ENCODE measurements at regions not wholly inside any gene's neighbourhood (a gene's known extent, or its start where the extent isn't known, plus 50 kb on each side); places are given as distances from the start of the nearest gene placed in this dataset.

GRCh38 chr12:87679251-87679650 lies 349.9 kb downstream of the C12orf50 start:
- Histone ChIP-seq H3K27me3 (ENCODE audit: insufficient read depth, low read length) (no peaks in the 10 kb centered on the region), H4K20me1 (ENCODE audit: control insufficient read depth, insufficient read depth, insufficient read length) (no peaks in the 10 kb centered on the region), H2AK5ac (ENCODE audit: insufficient read length, low read length) (no peak overlapping the region), H3K14ac (ENCODE audit: insufficient read depth, low read length) (no peak overlapping the region), H4K8ac (replicated peaks; ENCODE audit: insufficient read length, low read depth, low read length) (no peak overlapping the region), H3K79me2 (ENCODE audit: insufficient read depth, low read length) (no peaks in the 10 kb centered on the region), H2BK15ac (ENCODE audit: low read depth, low read length) (no peak overlapping the region), H2BK12ac (ENCODE audit: insufficient read length, low read depth, low read length) (no peak overlapping the region), H3K4me2 (ENCODE audit: insufficient read depth, insufficient read length, low read length) (no peak overlapping the region), H3K4me1 (ENCODE audit: insufficient read depth, low read length) (no peaks in the 10 kb centered on the region), H2AFZ (ENCODE audit: low read length) (no peak overlapping the region), H3K23me2 (ENCODE audit: insufficient read length, low read depth, low read length, poor library complexity, severe bottlenecking) (no peaks in the 10 kb centered on the region), H3K23ac (ENCODE audit: insufficient read length, low read depth, low read length) (no peak overlapping the region), H3K18ac (ENCODE audit: insufficient read length, low read depth, low read length) (no peak overlapping the region), H3T11ph (ENCODE audit: low read length) (no peak overlapping the region), H3K79me1 (ENCODE audit: insufficient read depth, low read depth, low read length, poor library complexity, severe bottlenecking) (no peaks in the 10 kb centered on the region), H3K56ac (ENCODE audit: insufficient read length, low read depth, low read length) (no peak overlapping the region), H3K4ac (ENCODE audit: low read depth, low read length) (no peak overlapping the region), H3K9ac (ENCODE audit: extremely low read depth, insufficient read length, low read length) (no peak overlapping the region), H2BK5ac (ENCODE audit: insufficient read length, low read length) (no peak overlapping the region), H2BK20ac (ENCODE audit: low read depth, low read length, poor library complexity, severe bottlenecking) (no peak overlapping the region), H4K5ac (ENCODE audit: insufficient read length, low read depth, low read length) (no peak overlapping the region), H3K9me3 (ENCODE audit: control insufficient read depth, low read depth, low read length) (no peaks in the 10 kb centered on the region), H4K91ac (ENCODE audit: insufficient read length, low read depth, low read length) (no peak overlapping the region), H2BK120ac (ENCODE audit: low read depth, low read length, poor library complexity, severe bottlenecking) (no peak overlapping the region), H3K27ac (ENCODE audit: insufficient read length, low read depth, low read length) (no peak overlapping the region)
- no CpG with 5 or more reads among the region's 2 CpGs for WGBS (ENCODE audit: extremely low coverage, insufficient read length, low lambda C conversion rate)
- Mint-ChIP-seq H3K4me1 (no peaks in the 10 kb centered on the region), H3K9me3 (no peaks in the 10 kb centered on the region), H3K36me3 (ENCODE audit: insufficient read depth in 1 of 3, low read depth in 3 of 3) (no peaks in the 10 kb centered on the region), H3K4me3 (no peak overlapping the region), H3K27me3 (ENCODE audit: low read depth) (no peaks in the 10 kb centered on the region), H3K27ac (no peak overlapping the region)
- DNase-seq = no peak
- TF ChIP-seq, protein P1, sequence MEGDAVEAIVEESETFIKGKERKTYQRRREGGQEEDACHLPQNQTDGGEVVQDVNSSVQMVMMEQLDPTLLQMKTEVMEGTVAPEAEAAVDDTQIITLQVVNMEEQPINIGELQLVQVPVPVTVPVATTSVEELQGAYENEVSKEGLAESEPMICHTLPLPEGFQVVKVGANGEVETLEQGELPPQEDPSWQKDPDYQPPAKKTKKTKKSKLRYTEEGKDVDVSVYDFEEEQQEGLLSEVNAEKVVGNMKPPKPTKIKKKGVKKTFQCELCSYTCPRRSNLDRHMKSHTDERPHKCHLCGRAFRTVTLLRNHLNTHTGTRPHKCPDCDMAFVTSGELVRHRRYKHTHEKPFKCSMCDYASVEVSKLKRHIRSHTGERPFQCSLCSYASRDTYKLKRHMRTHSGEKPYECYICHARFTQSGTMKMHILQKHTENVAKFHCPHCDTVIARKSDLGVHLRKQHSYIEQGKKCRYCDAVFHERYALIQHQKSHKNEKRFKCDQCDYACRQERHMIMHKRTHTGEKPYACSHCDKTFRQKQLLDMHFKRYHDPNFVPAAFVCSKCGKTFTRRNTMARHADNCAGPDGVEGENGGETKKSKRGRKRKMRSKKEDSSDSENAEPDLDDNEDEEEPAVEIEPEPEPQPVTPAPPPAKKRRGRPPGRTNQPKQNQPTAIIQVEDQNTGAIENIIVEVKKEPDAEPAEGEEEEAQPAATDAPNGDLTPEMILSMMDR (conservative IDR thresholded peaks at IDR 0.05) = no peak
